Neuronal stem cell (in vitro differentiated cells): ENCODE measurements at regions not wholly inside any gene's neighbourhood (a gene's known extent, or its start where the extent isn't known, plus 50 kb on each side); places are given as distances from the start of the nearest gene placed in this dataset.

ENCODE experiments used
- DNase-seq: peaks from one replicate; pipeline ENCODE4 v3.0.0-alpha.2; 2013; ENCODE audit warnings: low spot score
- H2AFZ ChIP-seq: one replicate; pipeline ENCODE4 v1.6.1; 2013; ENCODE audit warnings: mild to moderate bottlenecking, low read length, inconsistent platforms
- H2AK5ac ChIP-seq: 2 replicates; pipeline ENCODE4 v1.6.1; 2013; ENCODE audit warnings: low read depth, mild to moderate bottlenecking, inconsistent platforms, low read length, moderate library complexity, mixed read lengths
- H2BK120ac ChIP-seq: 2 replicates; pipeline ENCODE4 v1.6.1; 2013; ENCODE audit warnings: low read depth, mild to moderate bottlenecking, inconsistent platforms, low read length, moderate library complexity, mixed read lengths
- H2BK12ac ChIP-seq: one replicate; pipeline ENCODE4 v1.6.1; 2013; ENCODE audit warnings: low read length, inconsistent platforms
- H2BK15ac ChIP-seq: 2 replicates; pipeline ENCODE4 v1.6.1; 2013; ENCODE audit warnings: mild to moderate bottlenecking, low read length, inconsistent platforms, mixed read lengths
- H2BK5ac ChIP-seq: one replicate; pipeline ENCODE4 v1.6.1; 2013; ENCODE audit warnings: inconsistent platforms, mild to moderate bottlenecking, low read length, moderate library complexity
- H3K14ac ChIP-seq: one replicate; pipeline ENCODE4 v1.6.1; 2013; ENCODE audit warnings: low read length, inconsistent platforms
- H3K18ac ChIP-seq: 2 replicates; pipeline ENCODE4 v1.6.1; 2013; ENCODE audit warnings: low read length, inconsistent platforms
- H3K23ac ChIP-seq: 2 replicates; pipeline ENCODE4 v1.6.1; 2013; ENCODE audit warnings: low read depth, mild to moderate bottlenecking, mixed read lengths, low read length, inconsistent platforms; ENCODE audit not compliant: poor library complexity
- H3K27ac ChIP-seq: replicated peaks from 3 replicates; pipeline ENCODE4 v1.5.1; 2013; ENCODE audit warnings: low read length, inconsistent platforms
- H3K27me3 ChIP-seq, 3 experiments: 2 replicates each; pipeline ENCODE4 v1.6.1; 2013; ENCODE audit warnings: low read length in 3 of 3, mild to moderate bottlenecking in 2 of 3, inconsistent platforms in 1 of 3, low read depth in 1 of 3, mixed read lengths in 1 of 3, moderate library complexity in 1 of 3; ENCODE audit not compliant: control insufficient read depth in 3 of 3, insufficient read depth in 3 of 3
- H3K36me3 ChIP-seq, 2 donors: replicated peaks in 1 of 2; 2 replicates each; pipeline ENCODE4 v1.6.1; 2013; ENCODE audit warnings: low read length in 2 of 2; ENCODE audit not compliant: control insufficient read depth in 2 of 2, insufficient read depth in 2 of 2
- H3K4ac ChIP-seq: 2 replicates; pipeline ENCODE4 v1.6.1; 2013; ENCODE audit warnings: inconsistent platforms, mild to moderate bottlenecking, low read length, moderate library complexity
- H3K4me1 ChIP-seq, 2 donors: 1 replicate in 1 of 2; 2 replicates in 1 of 2; pipeline ENCODE4 v1.6.1; 2013; ENCODE audit warnings: low read length in 2 of 2, low read depth in 1 of 2; ENCODE audit not compliant: control insufficient read depth in 2 of 2, insufficient read depth in 1 of 2
- H3K4me2 ChIP-seq: one replicate; pipeline ENCODE4 v1.6.1; 2013; ENCODE audit warnings: mild to moderate bottlenecking, low read length, inconsistent platforms; ENCODE audit not compliant: insufficient read depth, poor library complexity, severe bottlenecking
- H3K4me3 ChIP-seq, 2 donors: 2 replicates each; pipeline ENCODE4 v1.5.1; 2013; ENCODE audit warnings: low read length in 2 of 2, mild to moderate bottlenecking in 2 of 2, inconsistent platforms in 1 of 2, moderate library complexity in 1 of 2
- H3K79me1 ChIP-seq: one replicate; pipeline ENCODE4 v1.6.1; 2013; ENCODE audit warnings: low read depth, mild to moderate bottlenecking, inconsistent platforms, low read length, moderate library complexity
- H3K9ac ChIP-seq: one replicate; pipeline ENCODE4 v1.6.1; 2013; ENCODE audit warnings: mild to moderate bottlenecking, low read depth, low read length, inconsistent platforms; ENCODE audit not compliant: poor library complexity
- H3K9me3 ChIP-seq, 2 donors: replicated peaks in 1 of 2; 2 replicates each; pipeline versions ENCODE3 to v1.6.1; 2013; ENCODE audit warnings: low read length in 2 of 2, mild to moderate bottlenecking in 2 of 2, inconsistent platforms in 1 of 2, low read depth in 1 of 2, mixed read lengths in 1 of 2, moderate library complexity in 1 of 2; ENCODE audit not compliant: control insufficient read depth in 2 of 2, insufficient read depth in 1 of 2
- H4K8ac ChIP-seq: one replicate; pipeline ENCODE4 v1.6.1; 2013; ENCODE audit warnings: low read depth, mild to moderate bottlenecking, inconsistent platforms, low read length, moderate library complexity
- H4K91ac ChIP-seq: one replicate; pipeline ENCODE4 v1.6.1; 2013; ENCODE audit warnings: low read length, low read depth, mild to moderate bottlenecking, inconsistent platforms; ENCODE audit not compliant: poor library complexity
- WGBS, 2 donors: extraction: QIAGEN DNeasy Blood & Tissue Kit; methylation state at CpG; one replicate each; pipeline ENCODE4 v1.1.7; 2013; ENCODE audit warnings: missing lambda C conversion rate in 2 of 2, mixed read lengths in 1 of 2; ENCODE audit not compliant: insufficient read length in 2 of 2, insufficient replicate concordance in 1 of 2; ENCODE audit errors: extremely low coverage in 2 of 2; 5-methylcytosine and 5-hydroxymethylcytosine counted together

DNA sequence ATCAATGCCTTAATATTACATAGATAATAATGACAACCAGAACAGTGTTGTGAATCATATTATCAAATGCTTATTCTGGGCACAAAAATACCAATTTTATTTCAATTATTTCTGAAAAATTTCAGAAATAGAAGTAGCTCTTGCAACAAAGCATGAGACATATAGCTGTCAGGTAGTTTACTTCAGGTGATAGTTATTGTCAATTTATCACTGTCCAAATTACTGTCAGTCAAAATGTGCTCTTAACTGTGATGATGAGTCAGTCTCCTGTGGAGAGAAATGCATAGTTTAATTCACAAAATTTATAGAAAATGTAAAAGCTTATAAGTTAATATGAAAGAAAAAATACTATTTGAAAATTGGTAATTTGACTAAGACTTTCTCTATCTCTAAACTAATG is 1078.4 kb upstream of the GBE1 start:
- Histone ChIP-seq H3K27me3 (no peaks in the 10 kb centered on the region), H2BK5ac (no peak overlapping the region), H3K14ac (no peak overlapping the region), H3K4me2 (no peak overlapping the region), H2AFZ (no peak overlapping the region), H3K4me3 (no peak overlapping the region), H4K8ac (no peak overlapping the region), H2BK120ac (no peak overlapping the region), H3K18ac (no peak overlapping the region), H3K79me1 (no peaks in the 10 kb centered on the region), H4K91ac (no peak overlapping the region), H3K9me3 (no peaks in the 10 kb centered on the region), H2AK5ac (no peak overlapping the region), H3K27ac (no peak overlapping the region), H3K36me3 (no peaks in the 10 kb centered on the region), H3K4ac (no peak overlapping the region), H3K9ac (no peak overlapping the region), H2BK15ac (no peak overlapping the region), H2BK12ac (no peak overlapping the region), H3K23ac (no peak overlapping the region), H3K4me1 (no peaks in the 10 kb centered on the region)
- no peak for DNase-seq

- Histone ChIP-seq H3K4me1 (no peaks in the 10 kb centered on the region), H3K36me3 (no peaks in the 10 kb centered on the region), H3K23ac (no peak overlapping the region), H3K14ac (no peak overlapping the region), H3K27ac (no peak overlapping the region), H2AFZ (no peak overlapping the region), H3K4me3 (no peak overlapping the region), H3K4me2 (no peak overlapping the region), H2AK5ac (no peak overlapping the region), H4K91ac (no peak overlapping the region), H2BK120ac (no peak overlapping the region), H2BK5ac (no peak overlapping the region), H2BK15ac (no peak overlapping the region), H3K79me1 (no peaks in the 10 kb centered on the region), H3K4ac (no peak overlapping the region), H4K8ac (no peak overlapping the region), H2BK12ac (no peak overlapping the region), H3K9ac (no peak overlapping the region), H3K18ac (no peak overlapping the region), H3K27me3 (no peaks in the 10 kb centered on the region), H3K9me3 (peaks cover 0 to 2% of the 10 kb centered on the region in 2 donors)
- DNase-seq: no peak
- no CpG with 5 or more reads among the region's 4 CpGs for WGBS, 2 donors
Measured at GRCh38 chr3:82834098-82834497, 1072.7 kb upstream of the GBE1 start.

- Histone ChIP-seq H3K4ac (no peak overlapping the region), H3K9ac (no peak overlapping the region), H3K27ac (no peak overlapping the region), H3K4me2 (no peak overlapping the region), H3K9me3 (no peaks in the 10 kb centered on the region), H4K8ac (no peak overlapping the region), H2BK15ac (no peak overlapping the region), H4K91ac (no peak overlapping the region), H2AK5ac (no peak overlapping the region), H2BK12ac (no peak overlapping the region), H3K4me3 (no peak overlapping the region), H3K36me3 (no peaks in the 10 kb centered on the region), H3K23ac (no peak overlapping the region), H3K27me3 (no peaks in the 10 kb centered on the region), H2BK120ac (no peak overlapping the region), H3K14ac (no peak overlapping the region), H3K18ac (no peak overlapping the region), H3K79me1 (no peaks in the 10 kb centered on the region), H3K4me1 (no peaks in the 10 kb centered on the region), H2AFZ (no peak overlapping the region), H2BK5ac (no peak overlapping the region)
- WGBS, 2 donors: no CpG with 5 or more reads among the region's 2 CpGs
- DNase-seq: no peak
Measured at GRCh38 chr3:82824491-82824890, 1063.0 kb upstream of the GBE1 start.

- Histone ChIP-seq H3K79me1 (peaks cover 2% of the 10 kb centered on the region), H4K91ac (no peak overlapping the region), H3K4ac (no peak overlapping the region), H2AK5ac (no peak overlapping the region), H3K36me3 (no peaks in the 10 kb centered on the region), H3K4me3 (no peak overlapping the region), H2BK120ac (no peak overlapping the region), H3K18ac (no peak overlapping the region), H3K4me1 (no peaks in the 10 kb centered on the region), H3K23ac (no peak overlapping the region), H3K27ac (no peak overlapping the region), H3K9ac (no peak overlapping the region), H3K4me2 (no peak overlapping the region), H2AFZ (no peak overlapping the region), H3K14ac (no peak overlapping the region), H2BK15ac (no peak overlapping the region), H4K8ac (no peak overlapping the region), H2BK12ac (no peak overlapping the region), H3K9me3 (peaks cover 8 to 9% of the 10 kb centered on the region in 2 donors), H2BK5ac (no peak overlapping the region), H3K27me3 (no peaks in the 10 kb centered on the region)
- DNase-seq: no peak
Measured at GRCh38 chr3:82816086-82816485, 1054.6 kb upstream of the GBE1 start.
